HG03565 (cell line): ENCODE measurements at regions not wholly inside any gene's neighbourhood (a gene's known extent, or its start where the extent isn't known, plus 50 kb on each side); places are given as distances from the start of the nearest gene placed in this dataset.
"Not testable (repeated sequence)": the region's sequence is repeated elsewhere in the genome, so short reads cannot be mapped to it uniquely, and the experiment has no call there.

Experiments
- ATAC-seq: cut with Tn5 transposase; IDR thresholded peaks from one replicate; pipeline ENCODE4 v1.9.1; 2021; ENCODE audit warnings: mild to moderate bottlenecking, moderate library complexity; ENCODE audit not compliant: unreplicated experiment

- ATAC-seq = no peak
These were observed 107.4 kb downstream of the UTRN start for GRCh38 chr6:144392536-144392935.

GRCh38 chr6:144394210-144394609 lies 109.1 kb downstream of the UTRN start:
- no peak for ATAC-seq

- ATAC-seq = no peak
These were observed 109.9 kb downstream of the UTRN start for GRCh38 chr6:144395014-144395413.

- no peak for ATAC-seq
These were observed 110.7 kb downstream of the UTRN start for GRCh38 chr6:144395826-144396225.

GRCh38 chr6:144397141-144397540 lies 112.0 kb downstream of the UTRN start:
- ATAC-seq = no peak

GRCh38 chr6:144400321-144400720 lies 115.2 kb downstream of the UTRN start:
- ATAC-seq = no peak

- ATAC-seq = no peak
These were observed 116.9 kb downstream of the UTRN start for GRCh38 chr6:144401736-144402733.

- no peak for ATAC-seq
These were observed 117.6 kb downstream of the UTRN start for GRCh38 chr6:144402750-144403149.

- no peak for ATAC-seq
These were observed 120.0 kb downstream of the UTRN start for GRCh38 chr6:144405163-144405562.

GRCh38 chr6:144406796-144407195 lies 121.7 kb downstream of the UTRN start:
- ATAC-seq = no peak

GRCh38 chr6:144408161-144408560 lies 123.0 kb downstream of the UTRN start:
- no peak for ATAC-seq

- no peak for ATAC-seq
These were observed 124.9 kb downstream of the UTRN start for GRCh38 chr6:144410059-144410458.

- not testable (repeated sequence) for ATAC-seq
These were observed 125.4 kb downstream of the UTRN start for GRCh38 chr6:144410574-144410973.

- ATAC-seq = no peak
These were observed 126.5 kb downstream of the UTRN start for GRCh38 chr6:144411531-144412165.

GRCh38 chr6:144413418-144413817 lies 128.3 kb downstream of the UTRN start:
- no peak for ATAC-seq

- ATAC-seq = no peak
These were observed 129.9 kb downstream of the UTRN start for GRCh38 chr6:144415014-144415413.

GRCh38 chr6:144415835-144416237 lies 130.7 kb downstream of the UTRN start:
- no peak for ATAC-seq

- no peak for ATAC-seq
These were observed 131.1 kb downstream of the UTRN start for GRCh38 chr6:144416244-144416643.

- ATAC-seq = no peak
These were observed 131.6 kb downstream of the UTRN start for GRCh38 chr6:144416773-144417172.

- no peak for ATAC-seq
These were observed 132.5 kb downstream of the UTRN start for GRCh38 chr6:144417681-144418080.

GRCh38 chr6:144418959-144419545 lies 133.9 kb downstream of the UTRN start:
- no peak for ATAC-seq

- no peak for ATAC-seq
These were observed 138.0 kb downstream of the UTRN start for GRCh38 chr6:144423167-144423566.
